Fibroblast of peridontal ligament (primary cell): ENCODE measurements at regions not wholly inside any gene's neighbourhood (a gene's known extent, or its start where the extent isn't known, plus 50 kb on each side); places are given as distances from the start of the nearest gene placed in this dataset.

ENCODE experiments used
- DNase-seq: peaks from one replicate; pipeline ENCODE4 v3.0.0-alpha.2; 2010; ENCODE audit errors: extremely low read depth

DNA sequence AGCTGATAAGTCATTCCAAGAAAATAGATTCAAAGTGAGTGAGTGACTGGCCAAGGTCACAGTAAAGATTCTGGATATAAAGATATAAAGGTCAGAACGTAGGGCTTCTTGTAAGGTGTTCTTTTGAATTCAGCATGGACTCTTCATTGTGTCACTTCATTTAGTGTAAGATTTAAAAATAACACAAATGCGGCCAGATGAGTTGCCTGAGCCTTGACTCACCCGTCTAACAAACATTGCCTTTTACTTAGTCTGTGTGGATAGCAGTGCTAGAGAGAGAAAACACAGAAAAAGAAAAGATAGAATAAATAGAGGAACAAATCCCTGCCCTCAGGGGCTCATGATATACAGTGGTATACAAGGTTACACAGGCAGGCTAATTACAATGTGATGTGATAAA is 223.4 kb downstream of the PLPP3 start:
- DNase-seq = no peak

DNA sequence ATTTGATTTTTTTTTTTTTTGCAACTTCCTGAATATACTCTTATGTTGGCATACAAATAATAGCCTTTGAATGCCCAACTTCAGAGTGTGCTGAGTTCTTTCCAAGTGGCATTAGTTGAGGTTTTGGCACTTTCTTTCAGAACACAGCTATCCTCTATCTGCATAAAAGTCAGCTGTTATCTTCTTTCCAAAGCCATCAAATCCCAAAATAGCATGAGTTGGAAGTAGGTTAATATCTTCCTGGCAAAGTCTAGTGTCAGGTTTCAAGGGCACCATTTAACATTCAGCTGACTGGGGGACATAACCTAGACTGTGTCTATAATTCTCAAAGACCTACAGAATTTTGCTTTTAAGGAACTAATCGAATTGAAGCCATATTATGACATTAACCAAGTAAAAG is 223.9 kb downstream of the PLPP3 start:
- DNase-seq = no peak

DNA sequence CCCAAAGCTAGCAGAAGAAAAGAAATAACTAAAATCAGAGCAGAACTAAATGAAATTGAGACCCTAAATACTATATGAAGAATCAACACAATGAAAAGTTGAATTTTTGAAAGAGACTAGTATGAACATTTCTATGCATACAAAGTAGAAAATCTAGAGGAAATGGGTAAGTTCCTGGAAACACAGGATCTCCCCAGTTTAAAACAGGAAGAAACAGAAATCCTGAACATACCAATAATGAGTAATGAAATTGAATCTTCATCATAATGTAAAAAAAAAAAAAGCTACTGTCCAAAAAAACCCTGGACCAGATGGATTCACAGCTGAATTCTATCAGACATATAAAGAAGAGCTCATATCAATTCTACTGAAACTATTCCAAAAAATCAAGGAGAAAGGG is 233.5 kb downstream of the PLPP3 start:
- no peak for DNase-seq

DNA sequence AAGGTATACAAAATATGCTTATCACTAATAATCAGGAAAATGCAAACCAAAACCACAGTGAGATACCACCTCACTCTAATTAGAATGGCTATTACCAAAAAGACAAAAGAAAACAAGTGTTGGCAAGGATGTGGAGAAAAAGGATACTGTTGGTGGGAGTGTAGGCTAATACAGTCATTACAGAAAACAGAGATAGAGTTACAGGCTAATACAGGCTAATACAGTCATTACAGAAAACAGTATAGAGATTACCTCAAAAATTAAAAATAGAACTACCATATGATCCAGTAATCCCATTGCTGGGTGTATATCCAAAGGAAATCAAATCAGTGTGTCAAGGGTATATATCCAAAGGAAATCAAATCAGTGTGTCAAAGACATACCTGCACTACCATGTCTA is 238.4 kb downstream of the PLPP3 start:
- no peak for DNase-seq

DNA sequence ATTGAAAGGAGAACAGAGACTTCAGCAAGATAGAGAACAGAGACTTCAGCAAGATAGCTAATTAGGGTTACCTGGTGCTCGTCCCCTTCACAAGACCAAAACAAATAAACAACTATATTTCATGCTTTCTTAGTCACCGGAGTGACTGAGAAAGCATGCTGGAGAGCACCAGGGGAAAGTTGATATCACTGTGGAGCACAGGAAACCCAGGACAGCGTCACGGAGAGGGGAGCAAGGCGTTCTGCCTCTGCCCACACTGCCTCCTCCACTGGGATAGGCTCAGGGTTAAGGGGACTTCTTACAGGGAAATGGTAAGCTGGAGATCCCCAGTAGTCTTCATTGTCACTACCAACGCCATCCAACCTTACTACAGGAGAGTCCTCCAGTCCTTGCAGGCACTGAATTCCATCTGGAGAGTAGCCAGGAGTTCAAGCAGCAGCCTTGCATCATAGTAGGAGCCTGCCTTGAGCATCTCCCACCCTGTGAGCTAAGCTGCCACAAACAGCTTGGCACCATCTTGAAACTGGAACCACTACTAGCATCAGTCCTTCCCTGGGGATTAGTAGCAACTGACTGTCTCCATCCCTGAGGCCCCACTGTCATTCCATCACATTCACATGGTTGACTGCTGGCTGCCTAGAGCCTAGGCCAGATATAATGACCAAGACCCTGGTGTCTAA is 239.4 kb downstream of the PLPP3 start:
- DNase-seq = no peak

DNA sequence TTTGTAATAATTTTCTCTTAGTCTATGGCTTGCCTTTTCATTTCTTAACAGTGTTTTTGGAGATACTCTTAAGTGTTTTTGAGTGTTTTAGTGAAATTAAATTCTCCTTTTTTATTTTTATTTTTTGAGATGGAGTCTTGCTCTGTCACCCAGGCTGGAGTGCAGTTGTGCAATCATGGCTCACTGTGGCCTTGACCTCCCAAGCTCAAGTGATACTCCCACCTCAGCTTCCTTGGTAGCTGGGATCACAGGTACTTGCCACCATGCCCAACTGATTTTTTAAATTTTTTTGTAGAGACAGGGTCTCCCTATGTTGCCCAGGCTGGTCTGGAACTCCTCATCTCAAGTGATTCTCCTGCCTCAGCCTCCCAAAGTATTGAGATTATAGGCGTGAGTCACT is 240.3 kb downstream of the PLPP3 start:
- no peak for DNase-seq

DNA sequence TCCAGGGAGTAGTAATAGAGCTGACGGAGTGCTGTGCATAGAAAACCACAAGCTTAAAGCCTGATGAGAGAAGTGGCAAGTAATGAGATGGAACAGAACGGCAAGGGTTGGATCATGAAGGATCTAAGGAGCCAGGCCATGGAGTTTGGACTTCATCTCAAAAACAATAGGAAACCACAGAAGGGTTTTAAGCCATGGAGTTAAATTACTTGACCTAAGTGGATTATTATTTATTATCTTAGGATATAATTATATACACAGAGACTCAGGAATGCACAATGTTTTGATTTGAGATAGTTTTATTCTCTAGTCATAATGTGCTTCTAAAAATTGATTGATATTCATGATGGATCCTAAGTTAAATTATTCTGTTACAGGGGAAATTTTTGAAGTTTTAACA is 242.4 kb downstream of the PLPP3 start:
- peak; percentile 42 for DNase-seq

DNA sequence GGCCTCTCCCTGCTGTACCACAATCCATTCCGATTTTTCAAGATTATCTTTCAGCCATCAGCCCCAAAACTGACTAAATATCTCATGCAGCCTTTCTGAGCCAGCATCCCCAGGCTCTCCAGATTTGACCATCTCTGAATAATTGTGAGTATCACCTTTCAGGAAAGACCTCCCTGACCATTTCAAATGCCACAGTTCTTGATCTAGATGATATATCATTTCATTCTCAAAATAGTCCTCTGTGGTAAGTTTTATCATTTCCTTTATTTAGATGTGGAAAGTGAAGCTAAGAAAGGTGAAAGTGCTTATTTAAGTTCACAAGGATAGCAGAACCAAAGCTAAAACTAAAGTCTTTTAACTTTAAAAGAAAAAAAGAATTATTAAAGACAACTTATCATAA is 244.0 kb downstream of the PLPP3 start:
- no peak for DNase-seq

DNA sequence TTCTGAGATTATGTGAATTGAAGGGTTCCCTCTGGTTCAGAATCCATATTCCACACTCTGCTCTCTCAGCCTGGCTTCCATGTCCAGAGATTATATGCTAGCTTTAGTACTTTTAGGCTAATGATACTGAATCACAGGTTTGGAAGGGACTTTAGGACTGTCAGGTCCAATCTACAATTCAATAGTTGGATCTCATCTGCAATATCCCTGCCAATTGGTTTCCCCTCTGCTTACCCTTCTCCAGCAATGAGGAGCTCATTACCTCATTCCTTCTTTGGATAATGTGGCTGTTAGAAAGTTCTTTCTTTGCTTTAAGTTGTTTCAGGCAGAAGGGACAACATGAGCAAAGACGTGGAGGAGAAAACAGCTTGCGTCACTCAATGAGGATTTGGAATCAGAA is 245.3 kb downstream of the PLPP3 start:
- no peak for DNase-seq

DNA sequence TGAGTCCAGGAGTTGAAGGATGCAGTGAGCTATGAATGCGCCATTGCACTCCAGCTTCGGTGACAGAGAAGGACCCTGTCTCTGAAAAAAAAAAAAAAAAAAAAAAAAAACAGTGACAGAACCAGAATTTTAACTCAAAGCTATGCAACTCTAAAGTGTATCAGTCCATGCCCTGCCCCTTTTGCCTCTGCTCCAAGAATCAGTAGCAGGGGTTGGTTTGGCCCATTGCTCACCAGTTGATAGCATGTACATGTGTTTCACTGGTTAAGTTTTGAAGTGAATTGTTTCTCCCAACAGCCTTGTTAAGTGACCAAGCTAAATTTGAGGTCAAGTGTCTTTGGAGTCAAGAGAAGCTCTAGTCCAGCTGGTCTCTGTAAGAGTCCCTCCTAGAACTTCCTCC is 245.9 kb downstream of the PLPP3 start:
- no peak for DNase-seq

DNA sequence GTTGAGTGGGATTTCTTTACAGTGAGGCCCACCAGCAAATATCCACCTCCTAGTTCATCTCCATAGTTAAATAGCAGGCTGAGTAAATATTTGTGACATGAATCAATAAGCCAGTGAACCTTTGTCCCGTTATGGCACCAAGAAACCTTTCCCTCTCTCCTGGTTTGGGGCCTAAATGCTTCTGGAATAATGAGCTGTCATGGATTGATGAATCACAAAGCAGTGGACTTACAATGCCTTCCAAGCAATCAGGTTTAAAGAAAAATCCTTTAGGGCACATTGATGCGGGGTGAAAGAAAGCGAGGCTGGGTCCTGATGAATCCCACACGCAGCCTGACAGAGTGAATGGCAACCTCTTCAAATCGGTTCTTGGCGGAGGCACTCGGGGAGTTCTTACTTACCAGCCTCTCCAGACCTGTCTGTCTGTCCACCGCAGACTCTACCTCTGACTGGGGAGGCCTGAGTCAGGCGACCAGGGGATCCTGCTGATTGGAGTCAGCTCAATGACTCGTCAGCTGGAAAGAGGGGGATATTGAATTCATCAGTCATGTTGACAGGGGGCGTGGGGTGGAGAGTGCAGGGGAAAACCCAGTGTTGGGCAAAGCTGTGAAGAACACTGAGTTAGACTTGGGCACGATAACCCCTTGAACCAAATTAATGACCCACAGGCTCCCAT is 247.3 kb downstream of the PLPP3 start:
- no peak for DNase-seq

DNA sequence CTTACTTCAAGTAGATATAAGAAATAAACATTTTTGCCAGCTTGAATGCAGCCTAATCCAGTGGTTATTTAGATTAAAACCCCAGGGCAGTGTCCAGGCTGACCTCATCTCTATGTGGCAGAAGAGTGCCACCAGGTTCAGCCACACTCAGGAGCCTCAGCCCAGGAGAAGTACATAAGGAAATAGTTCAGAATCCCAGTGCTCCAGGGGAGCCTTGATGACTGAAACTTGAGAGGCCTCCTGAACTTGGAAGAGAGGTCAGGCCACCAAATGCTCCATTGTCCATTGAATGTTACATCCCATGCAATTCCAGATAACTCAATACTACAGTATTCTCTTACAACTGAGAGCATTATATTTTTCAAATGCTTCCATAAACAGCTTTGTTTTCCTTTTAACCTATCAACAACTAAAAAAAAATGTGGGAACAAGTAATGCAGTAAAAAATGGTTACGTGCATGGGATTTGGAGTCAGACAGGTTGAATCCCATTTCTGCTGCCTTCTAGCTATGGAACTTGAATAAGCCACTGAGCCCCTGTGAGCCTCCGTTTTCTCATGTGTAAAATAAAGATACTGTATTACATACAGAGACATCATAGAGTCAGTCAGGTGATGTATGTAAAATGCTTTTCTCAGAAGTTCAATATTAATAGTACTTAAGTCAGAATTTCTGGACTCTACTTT is 248.0 kb downstream of the PLPP3 start:
- no peak for DNase-seq

DNA sequence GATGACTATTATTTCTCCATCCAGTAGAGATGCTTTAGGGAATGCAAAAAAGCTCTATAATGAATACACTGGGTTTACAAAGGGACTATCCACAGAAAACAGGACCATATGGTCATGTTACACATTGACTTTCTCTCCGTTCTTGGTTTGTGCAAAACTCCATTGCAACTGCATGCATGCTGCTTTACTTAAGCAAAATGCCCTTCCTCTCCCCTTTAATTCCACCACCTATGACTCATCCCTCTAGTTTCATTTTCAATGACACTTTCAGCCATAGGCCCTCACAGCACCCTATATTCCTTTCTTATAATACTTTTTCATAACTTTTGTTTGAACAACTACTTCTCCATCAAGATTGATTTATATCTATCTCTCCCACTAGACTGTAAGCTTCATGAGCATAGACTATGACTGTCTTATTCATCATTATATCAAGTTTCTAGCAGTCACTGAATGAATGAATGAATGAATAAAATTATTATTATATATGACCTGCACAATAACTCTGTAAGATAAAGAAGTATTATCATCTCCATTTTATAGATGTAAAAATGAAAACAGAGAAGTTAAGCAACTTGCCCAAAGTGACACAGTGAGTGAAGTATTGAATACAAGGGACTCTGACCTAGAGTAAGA is 248.9 kb downstream of the PLPP3 start:
- peak; percentile 79 for DNase-seq

DNA sequence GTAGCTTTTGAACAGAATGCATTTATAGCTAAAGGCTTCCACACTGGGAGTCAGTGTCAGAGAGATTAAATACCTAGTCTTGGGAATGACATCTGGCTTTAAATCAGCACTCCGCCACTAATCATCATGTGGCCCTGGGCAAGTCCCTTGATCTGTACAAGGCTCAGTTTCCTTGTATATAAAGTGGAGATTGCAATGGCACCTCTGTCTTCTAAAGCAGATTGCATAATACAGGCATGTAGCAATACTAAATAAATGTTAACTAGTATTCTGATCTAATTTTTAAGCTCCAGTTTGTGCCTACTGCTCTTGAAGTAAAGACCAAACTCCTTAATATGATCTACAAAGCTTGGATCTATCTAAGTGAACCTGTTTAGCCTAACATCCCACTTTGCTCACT is 249.4 kb downstream of the PLPP3 start:
- DNase-seq = peak; percentile 23

DNA sequence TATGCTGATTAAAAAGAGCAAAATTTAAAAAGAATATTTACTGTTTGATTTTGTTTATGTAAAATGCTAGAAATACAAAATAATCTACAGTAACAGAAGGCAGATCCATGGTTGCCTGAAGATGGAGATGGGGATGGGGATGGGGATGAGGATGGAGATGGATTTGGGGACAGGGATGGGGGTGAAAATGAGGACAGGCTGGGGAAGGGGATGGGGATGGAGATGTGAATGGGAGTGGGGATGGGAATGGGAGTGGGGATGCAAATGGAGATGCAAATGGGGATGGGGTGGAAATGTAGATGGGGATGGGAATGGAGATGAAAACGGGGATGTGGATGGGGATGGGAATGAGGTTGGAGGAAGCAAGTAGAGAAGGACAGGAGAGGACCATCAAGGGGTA is 252.2 kb downstream of the PLPP3 start:
- DNase-seq = no peak

DNA sequence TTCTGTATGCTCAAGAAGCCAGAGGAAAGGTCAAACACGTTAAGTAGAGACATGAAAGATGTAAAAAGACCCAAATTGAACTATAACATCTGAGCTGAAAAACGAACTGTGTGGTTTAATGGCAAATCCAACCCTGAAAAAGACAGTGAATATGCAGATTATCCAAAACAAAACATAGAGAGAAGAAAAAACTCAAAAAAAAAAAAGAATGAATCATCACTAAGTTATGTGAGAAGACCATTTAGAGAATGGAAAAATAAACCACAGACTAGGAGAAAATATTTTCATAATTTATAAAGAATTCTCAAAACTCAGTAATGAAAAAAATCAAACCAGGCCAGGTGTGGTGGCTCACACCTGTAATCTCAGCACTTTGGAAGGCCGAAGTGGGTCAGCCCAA is 253.3 kb downstream of the PLPP3 start:
- peak; percentile 63 for DNase-seq

DNA sequence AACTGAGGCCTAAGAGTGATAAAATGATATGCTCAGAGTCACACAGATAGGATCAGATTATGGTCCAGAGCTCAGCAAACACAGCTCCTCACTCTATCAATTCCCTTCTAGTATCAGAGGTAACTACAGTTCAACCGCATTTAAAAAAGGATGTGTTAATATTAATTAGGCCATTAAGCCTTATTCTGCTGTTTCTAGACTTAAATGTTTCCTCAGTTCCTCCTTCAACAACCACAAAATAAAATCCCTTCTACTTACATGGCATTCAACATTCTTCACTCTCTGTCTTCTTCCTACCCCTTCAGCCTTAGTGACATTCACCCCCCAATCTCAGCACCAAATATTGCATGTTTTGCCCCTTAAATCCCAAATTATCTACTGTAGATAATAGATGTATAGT is 254.9 kb downstream of the PLPP3 start:
- DNase-seq = no peak

DNA sequence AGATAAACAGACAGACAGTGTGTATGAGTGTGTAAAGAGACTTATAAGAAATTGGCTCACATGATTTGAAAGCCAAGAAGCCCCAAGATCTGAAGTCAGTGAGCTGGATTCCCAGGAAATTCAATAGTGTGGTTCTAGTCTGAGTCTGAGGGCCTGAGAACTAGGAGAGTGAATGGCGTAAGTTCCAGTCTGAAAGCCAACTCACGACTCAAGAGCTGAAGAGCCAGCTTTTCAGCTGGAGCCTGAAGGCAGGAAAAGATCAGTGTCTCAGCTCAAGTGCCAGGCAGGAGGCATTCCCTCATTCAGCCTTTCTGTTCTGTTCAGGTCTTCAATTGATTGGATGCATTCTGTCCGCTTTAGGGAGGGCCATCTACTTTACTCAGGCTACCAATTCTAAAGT is 257.2 kb downstream of the PLPP3 start:
- peak; percentile 54 for DNase-seq

DNA sequence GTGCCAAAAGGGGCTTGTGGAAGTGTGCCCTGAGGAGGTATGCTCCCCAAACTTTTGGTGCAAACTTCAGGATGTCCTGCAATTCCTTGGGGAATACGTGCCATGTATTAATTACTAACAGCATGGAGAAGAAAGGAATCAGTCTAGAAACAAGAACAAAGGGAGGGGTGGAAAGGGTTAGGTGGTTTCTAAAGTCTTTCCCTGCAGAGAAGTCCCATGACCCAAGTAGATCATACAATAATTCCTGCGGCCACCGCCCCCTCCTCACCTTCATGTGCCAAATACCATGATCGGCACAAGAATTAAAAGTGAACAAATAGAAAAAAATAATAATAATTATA is 258.2 kb downstream of the PLPP3 start:
- DNase-seq = no peak

DNA sequence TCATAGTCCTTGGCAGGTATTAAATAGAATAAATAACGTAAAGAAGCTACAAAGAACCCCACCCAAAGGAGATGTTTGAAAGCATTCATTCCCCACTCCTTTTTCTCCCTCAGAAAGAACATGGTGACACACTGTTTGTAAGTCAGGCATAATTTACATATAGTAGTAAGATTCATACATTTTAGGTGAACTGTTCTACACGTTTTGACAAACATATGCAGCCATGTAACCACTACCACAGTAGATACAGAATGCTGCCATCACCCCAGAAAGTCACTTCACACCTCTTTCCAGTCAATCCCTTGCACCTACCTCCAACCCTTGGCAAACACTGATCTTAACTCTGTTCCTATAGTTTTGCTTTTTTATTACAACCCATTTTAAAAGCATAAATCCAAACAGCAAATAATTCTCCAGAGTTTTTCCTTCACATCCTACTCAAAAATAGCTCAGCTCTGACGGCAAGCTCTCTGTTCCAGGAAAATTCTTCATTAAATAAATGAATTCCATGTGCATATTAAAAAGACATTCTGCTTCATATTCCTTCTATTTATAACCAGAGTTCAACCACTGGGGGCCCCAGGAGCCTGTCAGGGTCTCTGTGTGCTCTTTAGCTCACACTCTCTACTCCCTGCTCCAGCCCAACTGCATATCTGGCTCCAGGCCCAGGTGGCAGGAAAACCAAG is 258.8 kb downstream of the PLPP3 start:
- DNase-seq = no peak

DNA sequence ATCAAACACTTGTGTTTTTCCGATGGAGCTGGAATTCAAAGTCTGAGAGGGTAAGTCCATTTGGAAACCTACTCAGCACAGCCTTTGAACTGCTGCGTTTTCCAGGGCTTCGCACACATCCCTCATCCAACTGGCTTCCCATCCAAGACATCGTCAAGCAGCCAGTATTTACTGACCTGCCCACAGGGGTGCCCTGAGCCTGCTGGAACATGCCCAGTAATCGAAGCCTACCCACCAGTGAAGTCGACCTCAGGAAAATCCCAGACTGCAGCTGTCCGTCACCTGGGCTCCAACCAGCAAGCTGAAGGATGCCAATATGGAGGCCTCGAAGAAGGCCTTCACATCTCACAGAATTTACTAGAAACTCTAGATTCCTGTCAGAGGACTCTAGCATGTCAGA is 261.6 kb downstream of the PLPP3 start:
- no peak for DNase-seq

DNA sequence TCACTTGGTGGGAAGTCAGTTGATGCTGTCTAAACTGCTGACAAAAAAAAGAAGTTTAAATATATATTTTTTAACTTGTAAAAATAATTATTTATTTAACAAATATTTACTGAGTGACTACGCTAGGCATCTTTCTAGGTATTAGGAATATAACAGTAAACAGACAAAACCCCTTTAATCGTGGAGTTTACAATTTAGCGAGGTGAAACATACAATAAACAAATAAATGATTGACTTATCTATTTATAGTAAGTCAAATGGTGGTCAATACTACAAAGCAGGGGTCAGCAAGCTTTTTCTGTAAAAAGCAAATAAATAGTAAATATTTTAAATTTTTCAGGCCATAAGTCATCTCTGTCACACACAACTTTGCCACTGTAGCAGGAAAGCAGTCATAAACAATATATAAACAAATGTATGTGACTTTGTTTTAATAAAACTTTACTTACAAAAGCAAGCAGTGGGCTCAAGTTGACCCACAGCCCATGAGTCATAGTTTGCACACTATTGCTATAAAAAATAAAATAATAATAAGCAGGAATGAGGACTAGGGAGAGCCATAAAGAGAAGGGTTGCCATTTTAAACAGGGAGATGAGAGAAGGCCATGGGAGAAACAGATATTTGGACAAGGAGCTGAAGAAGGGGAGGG is 263.9 kb downstream of the PLPP3 start:
- DNase-seq = no peak
